AG04450 (cell line): ENCODE measurements at regions not wholly inside any gene's neighbourhood (a gene's known extent, or its start where the extent isn't known, plus 50 kb on each side); places are given as distances from the start of the nearest gene placed in this dataset.

Experiments used
- CTCF ChIA-PET: fragments of 300-600, 350-600 bp; formaldehyde crosslinking; extraction: SDS; loops from one replicate; lab custom pipeline; 2022; ENCODE audit warnings: antibody characterized with exemption, inconsistent platforms; lab: Charles Lee
- POLR2A ChIA-PET: fragments of 350-600 bp; formaldehyde crosslinking; extraction: SDS; loops from one replicate; lab custom pipeline; 2021; ENCODE audit warnings: antibody characterized with exemption, inconsistent platforms; lab: Yijun Ruan, JAX
- DNase-seq: peaks from one replicate; pipeline ENCODE4 v3.0.0-alpha.2; 2011; ENCODE audit warnings: low read depth, low spot score
- H3K27ac ChIP-seq: one replicate; pipeline ENCODE4 v1.5.1; 2012; ENCODE audit warnings: low read depth, low read length, control low read depth
- H3K27me3 ChIP-seq: one replicate; pipeline ENCODE4 v1.6.0; 2012; ENCODE audit warnings: low read length; ENCODE audit not compliant: control insufficient read depth, insufficient read depth
- H3K4me3 ChIP-seq: 2 replicates; pipeline ENCODE4 v1.5.1; 2011; ENCODE audit warnings: mild to moderate bottlenecking, low read depth, low read length, control low read depth
- H3K9me3 ChIP-seq: 2 replicates; pipeline ENCODE4 v1.5.1; 2012; ENCODE audit warnings: low read length; ENCODE audit not compliant: control insufficient read depth, insufficient read depth
- CTCF ChIP-seq: IDR thresholded peaks from 2 replicates; pipeline ENCODE4 v1.5.1; 2011; ENCODE audit warnings: low read depth, low read length, control low read depth, inconsistent platforms

DNA sequence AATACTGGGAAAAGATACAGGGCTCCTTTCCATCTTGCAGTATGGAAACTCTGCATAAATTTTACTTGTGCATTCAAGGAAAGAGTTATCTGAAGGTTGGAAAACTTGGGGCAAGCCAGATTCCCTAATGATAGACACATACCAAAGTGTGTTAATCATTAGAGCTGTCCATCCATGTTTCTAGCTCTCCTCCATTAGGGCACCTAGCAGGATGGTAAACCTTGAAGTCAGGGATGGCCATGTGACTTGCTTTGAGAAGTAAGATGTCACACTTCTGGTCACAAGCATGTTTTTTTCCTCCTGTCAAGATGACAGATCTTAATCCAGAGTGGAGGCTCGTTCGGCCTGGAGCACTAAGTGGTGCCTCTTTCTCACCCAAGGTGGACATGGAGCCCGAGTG lies 241.9 kb upstream of the RUNX1 start:
- TF ChIP-seq CTCF, result no peak
- POLR2A ChIA-PET, result no interaction called here

DNA sequence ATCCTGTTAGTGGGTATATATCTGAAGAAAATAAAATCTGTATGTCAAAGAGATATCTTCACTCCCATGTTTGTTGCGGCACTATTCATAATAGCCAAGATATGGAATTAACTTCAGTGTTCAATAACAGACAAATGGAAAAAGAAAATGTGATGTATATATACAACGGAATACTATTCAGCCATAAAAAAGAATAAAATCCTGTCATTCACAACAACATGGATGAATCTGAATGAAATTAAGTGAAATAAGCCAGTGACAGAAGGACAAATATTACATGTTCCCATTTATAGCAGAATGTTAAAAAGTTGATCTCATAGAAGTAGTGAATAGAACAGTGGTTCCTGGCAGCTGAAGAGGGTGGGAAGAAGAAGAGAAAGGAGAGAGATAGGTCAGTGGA lies 239.1 kb upstream of the RUNX1 start:
- Histone ChIP-seq H3K4me3 (no peak overlapping the region), H3K9me3 (peaks cover 4% of the 10 kb centered on the region; the same call in 1 of the 2 replicates), H3K27me3 (no peaks in the 10 kb centered on the region), H3K27ac (no peak overlapping the region)
- POLR2A ChIA-PET, result no interaction called here
- CTCF ChIA-PET, result no interaction called here
- DNase-seq, result no peak
- TF ChIP-seq CTCF, result no peak

More for the DNA sequence above, 241.9 kb upstream of the RUNX1 start:
- DNase-seq, result no peak
- no peaks in the 10 kb centered on the region for H3K27me3 ChIP-seq
- H3K27ac ChIP-seq, result no peak overlapping the region
- no peak overlapping the region for H3K4me3 ChIP-seq
- CTCF ChIA-PET, result no interaction called here
- H3K9me3 ChIP-seq, result peaks cover 4% of the 10 kb centered on the region; the same call in 1 of the 2 replicates

DNA sequence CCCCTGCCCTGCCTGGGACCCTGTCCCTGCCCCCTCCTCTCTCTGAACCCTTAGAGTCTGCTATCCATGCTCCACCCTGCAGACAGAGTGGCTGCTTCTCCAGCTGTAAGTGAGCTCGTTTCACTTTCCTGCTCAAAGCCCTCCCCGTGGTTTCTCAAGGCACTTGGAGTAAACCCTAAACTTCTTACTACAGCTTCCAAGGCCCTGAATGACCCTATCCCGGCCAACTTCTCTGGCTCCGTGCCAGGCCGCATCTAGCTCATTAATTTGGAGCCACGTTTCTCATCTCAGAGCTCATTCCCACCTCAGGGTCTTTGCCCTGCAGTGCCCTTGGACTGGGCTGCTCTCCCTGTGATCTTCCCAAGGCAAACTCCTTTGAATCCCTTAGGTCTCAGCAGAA lies 235.1 kb upstream of the RUNX1 start:
- POLR2A ChIA-PET, result no interaction called here
- no peak for DNase-seq
- H3K4me3 ChIP-seq, result no peak overlapping the region
- peaks cover 4% of the 10 kb centered on the region; the same call in 1 of the 2 replicates for H3K9me3 ChIP-seq
- H3K27me3 ChIP-seq, result no peaks in the 10 kb centered on the region
- H3K27ac ChIP-seq, result no peak overlapping the region
- CTCF ChIA-PET, result no interaction called here
- TF ChIP-seq CTCF, result no peak

DNA sequence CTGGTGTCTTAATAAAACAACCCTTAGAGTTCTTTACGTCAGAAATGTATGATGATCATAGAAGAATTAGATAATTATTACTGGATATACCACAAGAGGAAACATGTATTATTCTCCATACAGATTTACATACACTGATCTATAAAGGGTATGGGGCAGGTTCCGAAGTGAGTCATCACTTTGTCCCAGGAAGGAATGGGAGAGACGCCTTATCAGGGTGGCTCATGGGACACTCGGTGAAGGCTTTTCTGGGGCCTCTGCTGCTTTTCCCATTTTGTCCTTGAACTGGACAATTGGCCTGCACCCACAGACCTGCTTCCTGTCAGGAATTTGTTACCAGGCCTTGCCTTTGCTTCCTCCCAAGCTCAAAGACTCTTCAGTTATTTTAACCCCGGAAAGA lies 233.8 kb upstream of the RUNX1 start:
- DNase-seq, result no peak
- ChIA-PET POLR2A (no interaction called here), CTCF (interaction anchor here (0.6 kb wide), 1 partner anchor 57 kb away, joined by 3 read pairs; no protein-coding TSS in a partner anchor)

GRCh38 chr21:35281956-35282355 lies 232.9 kb upstream of the RUNX1 start:
- ChIA-PET CTCF (no interaction called here), POLR2A (no interaction called here)
- Histone ChIP-seq H3K27me3 (no peaks in the 10 kb centered on the region), H3K27ac (no peak overlapping the region), H3K4me3 (no peak overlapping the region), H3K9me3 (no peaks in the 10 kb centered on the region)
- no peak for TF ChIP-seq CTCF
- DNase-seq, result no peak

More for the DNA sequence above, 233.8 kb upstream of the RUNX1 start:
- no peak for TF ChIP-seq CTCF
- H3K4me3 ChIP-seq, result no peak overlapping the region
- H3K27me3 ChIP-seq, result no peaks in the 10 kb centered on the region
- peaks cover 4% of the 10 kb centered on the region; the same call in 1 of the 2 replicates for H3K9me3 ChIP-seq
- H3K27ac ChIP-seq, result no peak overlapping the region
